ENCODE measurements at regions not wholly inside any gene's neighbourhood (a gene's known extent, or its start where the extent isn't known, plus 50 kb on each side); places are given as distances from the start of the nearest gene placed in this dataset.

- TF ChIP-seq, protein P1, sequence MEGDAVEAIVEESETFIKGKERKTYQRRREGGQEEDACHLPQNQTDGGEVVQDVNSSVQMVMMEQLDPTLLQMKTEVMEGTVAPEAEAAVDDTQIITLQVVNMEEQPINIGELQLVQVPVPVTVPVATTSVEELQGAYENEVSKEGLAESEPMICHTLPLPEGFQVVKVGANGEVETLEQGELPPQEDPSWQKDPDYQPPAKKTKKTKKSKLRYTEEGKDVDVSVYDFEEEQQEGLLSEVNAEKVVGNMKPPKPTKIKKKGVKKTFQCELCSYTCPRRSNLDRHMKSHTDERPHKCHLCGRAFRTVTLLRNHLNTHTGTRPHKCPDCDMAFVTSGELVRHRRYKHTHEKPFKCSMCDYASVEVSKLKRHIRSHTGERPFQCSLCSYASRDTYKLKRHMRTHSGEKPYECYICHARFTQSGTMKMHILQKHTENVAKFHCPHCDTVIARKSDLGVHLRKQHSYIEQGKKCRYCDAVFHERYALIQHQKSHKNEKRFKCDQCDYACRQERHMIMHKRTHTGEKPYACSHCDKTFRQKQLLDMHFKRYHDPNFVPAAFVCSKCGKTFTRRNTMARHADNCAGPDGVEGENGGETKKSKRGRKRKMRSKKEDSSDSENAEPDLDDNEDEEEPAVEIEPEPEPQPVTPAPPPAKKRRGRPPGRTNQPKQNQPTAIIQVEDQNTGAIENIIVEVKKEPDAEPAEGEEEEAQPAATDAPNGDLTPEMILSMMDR (IDR thresholded peaks at IDR 0.05; ENCODE audit: insufficient read depth, low read depth, low read length) = no peak
- no peak for TF ChIP-seq EZH2 (IDR thresholded peaks at IDR 0.05; ENCODE audit: insufficient read depth, low read length)
Measured at GRCh38 chr13:63274772-63275171, 1859.1 kb upstream of the PCDH20 start.

Measured in astrocyte (in vitro differentiated cells and primary cell).